ENCODE measurements at regions not wholly inside any gene's neighbourhood (a gene's known extent, or its start where the extent isn't known, plus 50 kb on each side); places are given as distances from the start of the nearest gene placed in this dataset.

- TF ChIP-seq, protein P1, sequence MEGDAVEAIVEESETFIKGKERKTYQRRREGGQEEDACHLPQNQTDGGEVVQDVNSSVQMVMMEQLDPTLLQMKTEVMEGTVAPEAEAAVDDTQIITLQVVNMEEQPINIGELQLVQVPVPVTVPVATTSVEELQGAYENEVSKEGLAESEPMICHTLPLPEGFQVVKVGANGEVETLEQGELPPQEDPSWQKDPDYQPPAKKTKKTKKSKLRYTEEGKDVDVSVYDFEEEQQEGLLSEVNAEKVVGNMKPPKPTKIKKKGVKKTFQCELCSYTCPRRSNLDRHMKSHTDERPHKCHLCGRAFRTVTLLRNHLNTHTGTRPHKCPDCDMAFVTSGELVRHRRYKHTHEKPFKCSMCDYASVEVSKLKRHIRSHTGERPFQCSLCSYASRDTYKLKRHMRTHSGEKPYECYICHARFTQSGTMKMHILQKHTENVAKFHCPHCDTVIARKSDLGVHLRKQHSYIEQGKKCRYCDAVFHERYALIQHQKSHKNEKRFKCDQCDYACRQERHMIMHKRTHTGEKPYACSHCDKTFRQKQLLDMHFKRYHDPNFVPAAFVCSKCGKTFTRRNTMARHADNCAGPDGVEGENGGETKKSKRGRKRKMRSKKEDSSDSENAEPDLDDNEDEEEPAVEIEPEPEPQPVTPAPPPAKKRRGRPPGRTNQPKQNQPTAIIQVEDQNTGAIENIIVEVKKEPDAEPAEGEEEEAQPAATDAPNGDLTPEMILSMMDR (IDR thresholded peaks at IDR 0.05; ENCODE audit: low read length): no peak
- TF ChIP-seq EZH2 (IDR thresholded peaks at IDR 0.05; ENCODE audit: borderline replicate concordance, low read length): no peak
Measured at GRCh38 chr3:28575746-28576613, 227.4 kb upstream of the AZI2 start.
